ENCODE measurements at regions not wholly inside any gene's neighbourhood (a gene's known extent, or its start where the extent isn't known, plus 50 kb on each side); places are given as distances from the start of the nearest gene placed in this dataset.
"Not testable (repeated sequence)": the region's sequence is repeated elsewhere in the genome, so short reads cannot be mapped to it uniquely, and the experiment has no call there.

- no peak for DNase-seq (ENCODE audit: low read depth in 2 of 2)
Measured at GRCh38 chr10:118914629-118915028, 114.9 kb upstream of the NANOS1 start.

GRCh38 chr10:118915161-118915560 is 114.4 kb upstream of the NANOS1 start:
- DNase-seq (ENCODE audit: low read depth in 2 of 2) = no peak

DNA sequence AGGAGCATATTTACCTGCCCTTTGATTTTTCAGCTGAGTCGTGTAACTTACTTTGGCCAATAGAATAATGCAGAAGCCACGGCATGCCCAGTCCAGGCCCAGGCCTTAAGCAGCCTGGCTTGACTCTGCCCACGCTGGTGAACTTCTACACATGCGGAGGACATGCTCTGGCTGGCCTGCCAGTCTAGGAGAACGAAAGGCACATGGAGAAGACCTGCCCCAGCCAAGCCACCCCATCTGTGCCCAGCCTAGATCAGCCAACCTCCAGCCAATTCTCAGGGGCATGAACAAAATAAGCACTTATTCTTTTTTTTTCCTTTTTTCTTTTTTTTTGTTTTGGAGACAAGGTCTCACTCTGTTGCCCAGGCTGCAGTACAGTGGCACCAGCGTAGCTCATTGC is 112.7 kb upstream of the NANOS1 start:
- DNase-seq (ENCODE audit: low read depth in 2 of 2) = no peak

- no peak for DNase-seq (ENCODE audit: low read depth in 2 of 2)
Measured at GRCh38 chr10:118917701-118918100, 111.8 kb upstream of the NANOS1 start.

DNA sequence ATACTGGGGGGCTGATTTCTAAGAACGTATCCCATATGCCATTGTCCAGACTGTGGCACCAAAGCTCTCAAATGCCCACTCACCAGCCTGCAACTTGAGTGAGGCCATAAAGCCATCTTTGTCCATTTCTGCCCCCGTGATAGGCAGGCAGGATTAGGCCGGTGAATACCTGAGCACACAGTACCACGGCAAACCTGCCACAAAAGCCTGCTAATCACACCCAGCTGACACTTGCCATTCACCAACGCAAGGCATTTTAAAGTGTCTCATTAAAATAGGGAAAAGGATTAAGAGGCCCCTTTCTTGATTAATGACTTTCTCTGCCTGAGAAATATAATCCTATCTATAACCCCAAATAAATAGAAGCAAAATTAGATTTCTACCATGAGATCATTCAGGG is 111.4 kb upstream of the NANOS1 start:
- no peak for DNase-seq (ENCODE audit: low read depth in 2 of 2)

DNA sequence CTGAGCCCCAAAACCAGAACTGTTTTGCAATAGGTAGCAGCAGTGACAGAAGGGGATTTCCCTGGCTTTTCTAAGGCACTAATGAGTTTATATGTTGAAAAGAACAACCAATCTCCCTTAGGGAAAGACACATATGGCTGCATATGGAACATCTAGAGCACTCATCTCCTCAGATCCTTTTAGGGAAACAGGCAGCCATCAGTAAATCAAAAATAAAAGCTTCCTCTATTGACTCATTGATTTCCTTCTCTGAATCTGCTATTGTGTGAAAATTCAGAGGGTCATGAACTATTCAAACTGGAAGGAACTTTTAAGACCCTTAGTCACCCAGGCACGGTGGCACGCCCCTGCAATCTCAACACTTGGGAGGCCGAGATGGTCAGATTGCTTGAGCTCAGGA is 110.9 kb upstream of the NANOS1 start:
- DNase-seq (ENCODE audit: low read depth in 2 of 2) = no peak

GRCh38 chr10:118920206-118920605 is 109.3 kb upstream of the NANOS1 start:
- DNase-seq (ENCODE audit: low read depth in 2 of 2) = no peak

DNA sequence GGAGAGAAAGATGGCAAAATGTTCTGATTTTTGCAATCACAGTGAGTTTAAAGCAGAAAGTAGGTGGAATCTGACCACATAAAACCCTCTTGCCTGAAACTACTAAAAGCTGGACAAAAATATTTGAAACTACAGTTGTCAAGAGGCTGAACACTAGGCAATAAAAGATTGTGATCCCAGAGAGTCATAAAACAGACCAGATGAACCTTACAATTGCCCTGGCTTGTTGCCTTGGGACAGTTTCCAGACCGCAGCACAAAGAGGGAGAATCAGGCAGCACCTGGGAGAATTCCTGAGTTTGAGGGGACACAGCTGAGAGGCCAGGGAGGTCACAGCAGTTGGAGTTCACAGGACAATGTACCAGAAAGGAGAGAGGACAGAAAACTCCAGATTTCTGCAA is 107.3 kb upstream of the NANOS1 start:
- DNase-seq (ENCODE audit: low read depth in 2 of 2) = no peak

DNA sequence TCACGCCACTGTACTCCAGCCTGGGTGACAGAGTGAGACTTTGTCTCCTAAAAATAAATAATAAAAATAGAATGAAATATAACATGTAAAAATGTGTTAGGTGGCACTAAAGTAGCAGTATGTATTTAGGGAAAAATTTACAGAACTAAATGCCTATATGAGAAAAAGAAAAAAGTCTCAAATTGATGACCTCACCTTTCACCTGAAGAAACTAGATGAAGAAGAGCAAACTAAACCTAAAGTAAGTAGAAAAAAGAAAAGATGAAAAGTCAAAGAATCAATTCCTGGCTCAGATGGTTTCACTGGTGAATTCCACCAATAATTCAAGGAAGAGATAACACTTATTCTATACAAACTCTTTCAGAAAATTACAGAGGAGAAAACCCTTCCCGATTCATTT is 106.5 kb upstream of the NANOS1 start:
- DNase-seq (ENCODE audit: low read depth in 2 of 2) = no peak

DNA sequence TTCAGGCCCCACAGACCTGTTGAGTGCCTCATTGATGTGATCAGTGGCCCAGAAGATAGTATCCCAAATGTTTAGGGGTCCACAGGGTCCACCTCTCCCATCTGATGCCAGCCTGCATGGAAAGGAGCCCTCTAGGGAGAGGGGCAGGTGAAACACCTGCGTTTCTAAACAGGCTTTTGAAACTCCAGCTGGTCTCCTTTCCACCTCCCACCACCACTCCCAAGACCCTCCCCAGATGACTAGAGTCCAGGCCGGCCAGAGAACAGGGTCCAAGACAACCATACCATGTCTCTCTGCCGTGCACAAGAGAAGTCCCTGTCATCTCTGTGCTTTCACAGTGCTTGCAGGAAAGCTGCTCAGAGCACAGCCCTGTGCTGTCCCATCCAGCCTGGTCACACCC is 105.0 kb upstream of the NANOS1 start:
- DNase-seq (ENCODE audit: low read depth in 2 of 2) = no peak

DNA sequence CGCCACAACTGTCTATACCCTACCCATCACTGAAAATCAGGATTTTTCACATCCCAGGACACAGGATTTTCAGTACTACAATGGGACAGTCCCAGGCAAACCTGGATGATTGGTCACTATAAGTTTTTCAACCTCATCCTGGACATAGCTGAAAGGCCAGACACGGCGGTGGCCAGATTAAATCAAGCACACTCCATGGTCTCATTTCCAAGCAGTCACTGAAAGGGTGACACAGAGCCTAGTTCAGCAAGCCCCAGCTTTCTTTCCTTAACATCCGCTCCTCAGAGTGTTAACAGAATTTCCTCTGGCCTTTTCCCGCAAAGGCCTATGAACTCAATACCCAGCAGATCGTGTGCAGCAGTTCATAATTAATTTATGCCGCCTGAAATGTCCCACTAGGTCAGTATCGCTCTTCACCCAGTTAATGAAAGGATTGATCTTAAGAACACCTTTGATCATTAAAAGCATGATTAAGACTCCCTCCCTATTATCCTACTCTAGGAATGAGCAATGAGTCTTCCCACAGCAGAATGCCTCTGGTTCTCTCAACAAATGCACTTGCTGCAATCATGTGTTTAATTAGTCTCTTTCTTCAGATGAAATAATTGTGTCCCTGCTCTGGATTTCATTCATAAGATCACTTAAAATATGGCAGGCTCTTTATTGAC is 104.0 kb upstream of the NANOS1 start:
- DNase-seq (ENCODE audit: low read depth in 2 of 2) = no peak

GRCh38 chr10:118926072-118926417 is 103.5 kb upstream of the NANOS1 start:
- no peak for DNase-seq (ENCODE audit: low read depth in 2 of 2)

GRCh38 chr10:118926441-118926840 is 103.1 kb upstream of the NANOS1 start:
- DNase-seq (ENCODE audit: low read depth in 2 of 2) = no peak

- no peak for DNase-seq (ENCODE audit: low read depth in 2 of 2)
Measured at GRCh38 chr10:118926903-118927302, 102.6 kb upstream of the NANOS1 start.

- DNase-seq (ENCODE audit: low read depth in 2 of 2) = no peak
Measured at GRCh38 chr10:118927321-118927720, 102.2 kb upstream of the NANOS1 start.

DNA sequence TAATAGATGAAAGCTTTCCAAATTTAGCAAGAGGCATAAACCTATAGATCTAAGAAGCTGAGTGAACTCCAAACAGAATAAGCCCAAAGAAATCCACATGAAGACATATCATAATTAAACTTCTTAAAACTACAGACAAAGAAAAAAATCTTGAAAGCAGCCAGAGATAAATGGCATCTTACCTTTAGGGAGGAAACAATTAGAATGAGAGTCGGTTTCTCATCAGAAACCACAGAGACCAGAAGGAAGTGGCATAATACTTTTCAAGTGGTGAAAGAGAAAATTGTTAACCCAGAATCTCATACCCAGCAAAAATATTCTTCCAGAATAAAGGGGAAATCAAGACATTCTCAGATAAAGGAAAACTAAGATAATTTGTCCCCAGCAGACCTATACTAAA is 98.9 kb upstream of the NANOS1 start:
- DNase-seq (ENCODE audit: low read depth in 2 of 2) = no peak

DNA sequence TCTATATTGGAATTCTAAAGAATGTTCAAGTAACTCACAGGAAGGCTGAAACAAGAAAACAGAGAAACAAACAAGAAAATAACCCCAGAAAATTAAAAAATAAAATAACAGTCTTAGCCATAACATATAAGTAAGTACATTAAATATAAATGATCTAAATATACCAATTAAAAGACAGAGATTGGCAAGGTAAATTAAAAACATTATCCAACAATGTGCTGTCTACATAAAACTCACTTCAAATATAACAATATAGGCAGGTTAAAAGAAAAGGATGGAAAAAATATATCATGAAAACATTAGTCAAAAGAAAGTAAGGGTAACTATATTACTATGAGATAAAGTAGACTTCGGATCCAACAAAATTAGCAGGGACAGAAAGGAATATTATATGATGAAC is 98.1 kb upstream of the NANOS1 start:
- no peak for DNase-seq (ENCODE audit: low read depth in 2 of 2)

- DNase-seq (ENCODE audit: low read depth in 2 of 2) = not testable (repeated sequence)
Measured at GRCh38 chr10:118932154-118932553, 97.4 kb upstream of the NANOS1 start.

- no peak for DNase-seq (ENCODE audit: low read depth in 2 of 2)
Measured at GRCh38 chr10:118937226-118937625, 92.3 kb upstream of the NANOS1 start.

- no peak for DNase-seq (ENCODE audit: low read depth in 2 of 2)
Measured at GRCh38 chr10:118939211-118940007, 90.1 kb upstream of the NANOS1 start.

DNA sequence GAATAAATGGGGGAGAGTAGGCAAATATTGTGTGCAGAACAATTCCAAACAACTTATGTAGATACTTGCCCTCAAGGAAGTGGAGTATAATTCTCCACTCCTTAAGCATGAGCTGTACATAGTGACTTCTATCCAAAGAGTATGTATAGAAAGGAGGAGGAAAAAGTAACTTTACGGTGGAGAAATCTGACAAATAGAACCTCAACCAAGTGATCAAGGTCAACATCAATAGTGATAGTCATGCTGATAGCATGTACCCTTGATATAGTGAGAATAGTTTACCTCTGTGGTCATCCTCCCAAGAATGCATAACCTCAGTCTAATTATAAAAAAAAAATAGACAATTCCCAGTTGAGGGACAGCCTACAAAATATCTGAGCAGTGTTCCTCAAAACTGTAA is 89.1 kb upstream of the NANOS1 start:
- no peak for DNase-seq (ENCODE audit: low read depth in 2 of 2)

DNA sequence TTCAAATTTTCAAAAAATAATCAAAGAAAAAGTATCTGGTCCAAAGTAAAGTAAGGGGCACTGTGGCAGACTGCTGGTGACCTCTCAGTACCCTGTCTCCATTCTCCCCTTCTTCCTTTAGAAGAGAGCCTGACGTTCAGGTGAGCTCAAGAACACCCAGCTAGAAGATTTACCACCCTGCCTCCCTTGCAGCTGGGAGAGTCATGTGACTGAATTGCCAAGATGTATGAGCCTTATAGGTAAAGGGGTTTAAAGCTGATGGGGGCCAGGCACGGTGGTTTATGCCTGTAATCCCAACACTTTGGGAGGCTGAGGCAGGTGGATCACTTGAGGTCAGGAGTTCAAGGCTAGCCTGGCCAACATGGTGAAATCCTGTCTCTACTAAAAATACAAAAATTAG is 86.3 kb upstream of the NANOS1 start:
- DNase-seq (ENCODE audit: low read depth in 2 of 2) = no peak

DNA sequence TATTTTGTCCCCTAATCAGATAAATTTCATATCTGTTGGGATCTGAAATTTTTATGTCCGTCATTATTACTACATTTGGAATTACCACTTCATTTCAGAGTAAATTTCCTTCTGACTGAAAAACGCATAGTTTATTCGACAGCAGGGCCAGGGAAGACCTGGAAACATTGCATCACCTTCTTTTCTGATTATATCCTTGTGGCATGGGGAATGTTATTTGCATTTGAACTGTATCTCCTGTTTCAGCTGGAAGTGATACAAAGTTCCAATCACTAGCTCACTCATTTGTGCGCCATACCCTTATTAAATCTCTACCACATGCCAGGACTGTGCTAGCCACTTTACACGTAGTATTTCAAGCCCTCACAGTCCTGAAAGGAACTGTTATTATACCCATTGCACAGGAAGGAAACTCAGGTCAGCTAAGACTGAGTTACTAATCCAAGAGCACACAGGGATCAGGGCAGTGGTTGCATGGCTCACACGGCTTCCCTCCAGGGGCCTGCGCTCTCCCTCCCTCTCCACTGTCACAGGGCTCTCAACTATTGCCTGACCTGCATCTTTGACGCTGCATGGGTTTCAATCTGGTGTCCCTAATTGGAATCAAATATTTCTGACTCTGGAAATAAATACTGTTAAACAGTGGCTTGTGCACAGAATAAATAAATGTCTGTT is 84.4 kb upstream of the NANOS1 start:
- DNase-seq (ENCODE audit: low read depth in 2 of 2) = no peak
